CD14-positive monocyte (primary cell): ENCODE measurements at regions not wholly inside any gene's neighbourhood (a gene's known extent, or its start where the extent isn't known, plus 50 kb on each side); places are given as distances from the start of the nearest gene placed in this dataset.
"Not testable (repeated sequence)": the region's sequence is repeated elsewhere in the genome, so short reads cannot be mapped to it uniquely, and the experiment has no call there.

Experiments
- DNase-seq, 3 donors: peaks; one replicate each; pipeline ENCODE4 v3.0.0-alpha.2; 2011 to 2022
- H2AFZ ChIP-seq: 2 replicates; pipeline ENCODE4 v1.6.0; 2012; ENCODE audit warnings: mild to moderate bottlenecking, low read depth, low read length, inconsistent platforms; ENCODE audit not compliant: insufficient read depth, poor library complexity, severe bottlenecking
- H3K27ac ChIP-seq, 2 donors: 1 replicate in 1 of 2; 2 replicates in 1 of 2; pipeline ENCODE4 v1.5.1; 2012 to 2013; ENCODE audit warnings: low read length in 2 of 2, control low read depth in 1 of 2, inconsistent platforms in 1 of 2, low read depth in 1 of 2, mild to moderate bottlenecking in 1 of 2
- H3K27me3 ChIP-seq, 2 donors: one replicate each; pipeline versions ENCODE4 v1.6.0 to v1.6.1; 2011 to 2013; ENCODE audit warnings: low read length in 2 of 2; ENCODE audit not compliant: control insufficient read depth in 2 of 2, insufficient read depth in 2 of 2
- H3K36me3 ChIP-seq, 2 donors: replicated peaks in 1 of 2; 1 replicate in 1 of 2; 2 replicates in 1 of 2; pipeline versions ENCODE4 v1.5.1 to v1.6.1; 2012 to 2013; ENCODE audit warnings: low read length in 2 of 2, control low read depth in 1 of 2, inconsistent platforms in 1 of 2, mild to moderate bottlenecking in 1 of 2; ENCODE audit not compliant: insufficient read depth in 2 of 2, control insufficient read depth in 1 of 2
- H3K4me1 ChIP-seq, 2 donors: 1 replicate in 1 of 2; 2 replicates in 1 of 2; pipeline versions ENCODE4 v1.5.1 to v1.6.1; 2012 to 2013; ENCODE audit warnings: low read length in 2 of 2, control low read depth in 1 of 2, inconsistent platforms in 1 of 2, mild to moderate bottlenecking in 1 of 2, moderate library complexity in 1 of 2; ENCODE audit not compliant: insufficient read depth in 2 of 2, control insufficient read depth in 1 of 2
- H3K4me2 ChIP-seq: replicated peaks from 2 replicates; pipeline ENCODE3; 2012; ENCODE audit warnings: low read length, moderate library complexity, mild to moderate bottlenecking; ENCODE audit not compliant: poor library complexity, severe bottlenecking; ENCODE audit errors: extremely low read depth
- H3K4me3 ChIP-seq, 3 experiments: fragments of 200-600 bp in 1 of 3; sonication (generic) in 1 of 3; replicated peaks in 1 of 3; 1 replicate in 2 of 3; 2 replicates in 1 of 3; pipeline ENCODE4 v1.5.1; 2011 to 2013; ENCODE audit warnings: low read length in 3 of 3, mild to moderate bottlenecking in 3 of 3, control low read depth in 2 of 3, low read depth in 2 of 3, inconsistent platforms in 1 of 3, moderate library complexity in 1 of 3
- H3K79me2 ChIP-seq: 2 replicates; pipeline ENCODE4 v1.6.0; 2012; ENCODE audit warnings: mild to moderate bottlenecking, control low read depth, inconsistent platforms, low read length, moderate library complexity; ENCODE audit not compliant: insufficient read depth
- H3K9ac ChIP-seq: 2 replicates; pipeline ENCODE4 v1.6.0; 2017; ENCODE audit warnings: low read length, mild to moderate bottlenecking; ENCODE audit not compliant: insufficient read depth, poor library complexity, severe bottlenecking
- H3K9me3 ChIP-seq, 2 donors: replicated peaks in 1 of 2; 1 replicate in 1 of 2; 2 replicates in 1 of 2; pipeline versions ENCODE4 v1.5.1 to v1.6.1; 2012 to 2013; ENCODE audit warnings: low read length in 2 of 2, control low read depth in 1 of 2; ENCODE audit not compliant: control insufficient read depth in 1 of 2, insufficient read depth in 1 of 2
- H4K20me1 ChIP-seq: 2 replicates; pipeline ENCODE4 v1.6.0; 2012; ENCODE audit warnings: mild to moderate bottlenecking, low read length, control low read depth, moderate library complexity; ENCODE audit not compliant: insufficient read depth
- H3K27ac Mint-ChIP-seq, 7 donors: one replicate each; pipeline ENCODE4 v1.8.0; 2020; ENCODE audit warnings: mild to moderate bottlenecking in 7 of 7, mixed read lengths in 7 of 7, moderate library complexity in 6 of 7, inconsistent platforms in 2 of 7
- H3K27me3 Mint-ChIP-seq, 3 donors: one replicate each; pipeline ENCODE4 v1.8.0; 2021 to 2022; ENCODE audit warnings: low read depth in 3 of 3, mild to moderate bottlenecking in 3 of 3, mixed read lengths in 3 of 3, moderate library complexity in 3 of 3, inconsistent platforms in 1 of 3
- H3K36me3 Mint-ChIP-seq, 2 donors: one replicate each; pipeline ENCODE4 v1.8.0; 2020; ENCODE audit warnings: mixed read lengths in 2 of 2, inconsistent platforms in 1 of 2, mild to moderate bottlenecking in 1 of 2
- H3K4me1 Mint-ChIP-seq: one replicate; pipeline ENCODE4 v1.8.0; 2020; ENCODE audit warnings: mild to moderate bottlenecking, mixed read lengths
- H3K4me3 Mint-ChIP-seq, 2 donors: one replicate each; pipeline ENCODE4 v1.8.0; 2020; ENCODE audit warnings: mild to moderate bottlenecking in 2 of 2, mixed read lengths in 2 of 2, moderate library complexity in 1 of 2
- H3K9me3 Mint-ChIP-seq, 7 donors: one replicate each; pipeline ENCODE4 v1.8.0; 2020 to 2022; ENCODE audit warnings: mixed read lengths in 7 of 7, mild to moderate bottlenecking in 6 of 7, moderate library complexity in 6 of 7, inconsistent platforms in 2 of 7
- WGBS: methylation state at CpG from one replicate; pipeline ENCODE4 v1.1.5; 2013; ENCODE audit warnings: missing lambda C conversion rate; ENCODE audit not compliant: insufficient coverage; 5-methylcytosine and 5-hydroxymethylcytosine counted together
- intact Hi-C, 2 donors: fragments of 100-400 bp; cut with micrococcal nuclease; formaldehyde crosslinking; loops; one replicate each; pipeline versions ENCODE4 v1.15.0 to v1.15.1; 2023

DNA sequence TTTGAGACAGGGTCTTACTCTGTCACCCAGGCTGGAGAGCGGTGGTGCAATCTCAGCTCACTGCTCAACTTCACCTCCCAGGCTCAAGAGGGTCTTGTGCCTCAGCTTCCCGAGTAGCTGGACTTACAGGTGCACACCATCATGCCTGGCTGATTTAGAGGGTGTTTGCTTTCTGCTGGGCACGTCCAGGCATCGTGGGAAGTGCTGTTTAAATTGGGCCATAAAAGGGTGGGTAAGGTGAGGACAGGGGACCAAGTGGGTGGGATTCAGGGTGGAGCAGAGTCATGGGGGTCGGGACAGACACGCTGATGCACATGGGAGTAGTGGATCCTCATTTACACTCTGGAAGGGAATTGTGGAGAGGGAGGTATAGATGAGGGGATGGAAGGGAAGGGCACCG lies 69.1 kb downstream of the SPDYE17 start:
- H3K79me2 ChIP-seq, H3K9me3 Mint-ChIP-seq, H3K27me3 Mint-ChIP-seq, H3K4me1 ChIP-seq, H3K27ac Mint-ChIP-seq, H4K20me1 ChIP-seq, H3K4me1 Mint-ChIP-seq, H3K36me3 ChIP-seq, DNase-seq, H3K27ac ChIP-seq, intact Hi-C loops, H3K4me3 ChIP-seq, H2AFZ ChIP-seq, H3K36me3 Mint-ChIP-seq, H3K9me3 ChIP-seq, H3K9ac ChIP-seq, H3K4me2 ChIP-seq, H3K4me3 Mint-ChIP-seq, H3K27me3 ChIP-seq: not testable (repeated sequence)
- no CpG with 5 or more reads among the region's 7 CpGs for WGBS

DNA sequence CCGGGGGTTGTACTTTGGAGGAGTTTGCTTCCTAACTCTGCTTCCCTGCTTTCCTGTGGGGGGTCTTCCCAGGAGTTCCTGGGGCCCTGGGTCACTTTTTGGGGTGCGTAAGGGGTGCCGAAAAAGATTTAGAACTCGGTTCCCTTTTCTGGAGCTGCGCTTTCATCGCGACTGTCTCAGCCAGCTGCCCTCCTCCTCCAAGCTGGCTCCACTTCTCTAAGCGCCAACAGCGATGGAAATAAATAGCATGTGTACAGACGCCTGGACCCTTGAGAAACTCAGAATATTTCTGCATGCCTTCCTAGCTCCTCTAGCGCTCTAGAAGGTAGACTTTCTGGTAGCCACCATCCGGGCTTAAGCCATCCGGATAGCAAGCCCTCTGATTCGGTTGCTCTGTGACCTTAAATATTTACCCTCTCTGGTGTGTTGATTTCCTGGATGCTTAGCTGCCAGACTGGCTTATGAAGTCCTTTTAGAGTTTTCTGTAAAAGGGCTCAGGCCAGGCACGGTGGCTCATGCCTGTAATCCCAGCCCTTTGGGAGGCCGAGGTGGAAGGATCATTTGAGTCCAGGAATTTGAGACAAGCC lies 71.7 kb downstream of the SPDYE17 start:
- H3K27ac ChIP-seq, H3K4me1 Mint-ChIP-seq, H3K9ac ChIP-seq, H3K79me2 ChIP-seq, H3K4me3 Mint-ChIP-seq, H2AFZ ChIP-seq, H3K36me3 Mint-ChIP-seq, H3K27me3 Mint-ChIP-seq, intact Hi-C loops, H3K9me3 ChIP-seq, H3K9me3 Mint-ChIP-seq, DNase-seq, H3K4me2 ChIP-seq, H3K4me3 ChIP-seq, H3K27me3 ChIP-seq, H3K36me3 ChIP-seq, H3K27ac Mint-ChIP-seq, H4K20me1 ChIP-seq, H3K4me1 ChIP-seq: not testable (repeated sequence)
- no CpG with 5 or more reads among the region's 16 CpGs for WGBS

DNA sequence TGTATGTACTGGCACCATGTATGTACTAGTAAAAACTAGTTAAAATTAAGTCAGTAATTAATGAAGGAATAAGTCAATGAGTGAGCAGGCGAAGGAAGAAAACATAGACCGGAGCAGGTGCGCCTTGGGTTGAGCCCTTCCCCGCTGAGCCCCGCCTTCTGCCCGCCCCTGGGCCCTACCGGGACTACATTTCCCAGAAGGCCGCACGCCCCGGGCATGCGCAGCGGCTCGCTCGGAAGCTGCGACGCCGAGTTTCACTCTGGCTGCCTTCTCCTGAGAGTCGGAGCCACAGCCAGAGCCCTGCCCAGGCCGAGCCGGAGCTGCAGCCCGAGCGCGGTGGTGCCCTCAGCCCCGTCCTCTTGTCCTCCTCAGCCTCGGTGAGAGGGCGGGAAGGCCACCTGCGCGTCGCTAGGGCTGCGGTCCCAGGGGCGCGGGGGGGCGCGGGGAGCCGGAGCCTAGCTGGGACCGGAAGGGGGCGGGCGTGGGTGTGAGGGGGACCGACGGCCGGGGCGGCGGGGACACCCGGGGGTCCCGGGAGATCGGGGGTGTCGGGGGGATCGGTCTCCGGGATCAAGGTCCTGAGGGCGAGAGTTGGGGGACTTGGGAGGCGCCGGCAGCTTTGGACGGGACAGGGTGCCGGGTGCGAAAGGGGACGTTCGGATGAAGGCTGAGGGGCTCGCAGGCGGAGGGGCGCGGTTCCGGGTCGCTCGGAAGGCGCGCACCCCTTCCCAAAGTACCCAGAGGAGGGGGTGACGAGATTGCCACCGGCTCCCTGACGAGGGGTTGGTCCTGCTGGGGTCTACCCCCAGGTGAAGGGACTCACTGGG lies 72.4 kb downstream of the SPDYE17 start:
- H3K9ac ChIP-seq, H4K20me1 ChIP-seq, H3K4me1 Mint-ChIP-seq, H3K36me3 ChIP-seq, H3K4me1 ChIP-seq, H3K9me3 ChIP-seq, H3K27ac Mint-ChIP-seq, H3K27me3 ChIP-seq, H3K27ac ChIP-seq, H3K27me3 Mint-ChIP-seq, H3K36me3 Mint-ChIP-seq, H3K4me2 ChIP-seq, H3K4me3 ChIP-seq, H2AFZ ChIP-seq, H3K79me2 ChIP-seq, intact Hi-C loops, H3K9me3 Mint-ChIP-seq, H3K4me3 Mint-ChIP-seq, DNase-seq: not testable (repeated sequence)
- no CpG with 5 or more reads among the region's 69 CpGs for WGBS

DNA sequence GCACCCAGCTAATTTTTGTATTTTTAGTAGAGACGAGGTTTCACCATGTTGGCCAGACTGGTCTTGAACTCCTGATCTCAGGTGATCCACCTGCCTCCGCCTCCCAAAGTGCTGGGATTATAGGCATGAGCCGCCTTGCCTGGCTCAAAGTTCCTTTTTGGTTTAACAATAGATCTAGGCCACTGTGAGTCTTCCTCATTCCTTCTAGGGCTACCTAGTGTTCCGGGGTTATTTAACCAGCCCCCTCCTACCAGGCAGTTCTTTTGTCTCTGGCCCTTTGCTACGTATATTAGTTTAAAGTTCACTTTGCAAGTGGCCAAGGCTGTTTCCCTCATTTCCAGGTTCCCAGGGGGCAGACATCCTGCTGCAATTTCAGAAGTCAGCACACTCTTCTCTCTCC lies 75.6 kb downstream of the SPDYE17 start:
- H3K27me3 Mint-ChIP-seq, H3K4me3 Mint-ChIP-seq, intact Hi-C loops: not testable (repeated sequence)

More for the DNA sequence above, 75.6 kb downstream of the SPDYE17 start:
- not testable (repeated sequence) for H3K27me3 ChIP-seq, H3K27ac Mint-ChIP-seq, DNase-seq, H3K9me3 Mint-ChIP-seq, H3K4me3 ChIP-seq, H3K36me3 Mint-ChIP-seq, H3K79me2 ChIP-seq, H3K4me2 ChIP-seq, H3K9ac ChIP-seq, H4K20me1 ChIP-seq, H3K4me1 ChIP-seq, H3K9me3 ChIP-seq, H3K36me3 ChIP-seq, H2AFZ ChIP-seq, H3K4me1 Mint-ChIP-seq, H3K27ac ChIP-seq
- no CpG with 5 or more reads among the region's 5 CpGs for WGBS
